ENCODE measurements at regions not wholly inside any gene's neighbourhood (a gene's known extent, or its start where the extent isn't known, plus 50 kb on each side); places are given as distances from the start of the nearest gene placed in this dataset.
"Not testable (repeated sequence)": the region's sequence is repeated elsewhere in the genome, so short reads cannot be mapped to it uniquely, and the experiment has no call there.

DNA sequence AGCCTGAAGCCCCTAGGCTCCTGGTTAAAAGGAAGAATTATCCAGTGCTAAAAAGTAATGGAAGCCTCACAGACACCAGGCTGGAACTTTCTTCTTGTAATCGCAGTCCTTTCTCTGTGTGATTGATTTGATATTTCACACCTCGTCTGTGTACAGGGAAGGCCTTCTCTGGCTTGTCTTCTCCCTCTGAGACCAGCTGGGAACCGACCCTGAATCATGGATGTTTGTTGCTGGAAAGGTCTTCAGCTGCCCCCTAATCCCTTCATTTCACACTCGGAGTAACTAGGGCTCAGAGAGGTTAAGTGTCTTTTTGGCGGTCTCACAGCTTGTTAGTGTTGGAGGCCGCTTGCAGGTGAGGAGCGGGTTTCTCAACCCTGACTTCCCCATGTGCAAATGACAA lies 500.2 kb upstream of the CDH4 start:
- no peak for DNase-seq (ENCODE audit: low read depth in 2 of 2)

DNA sequence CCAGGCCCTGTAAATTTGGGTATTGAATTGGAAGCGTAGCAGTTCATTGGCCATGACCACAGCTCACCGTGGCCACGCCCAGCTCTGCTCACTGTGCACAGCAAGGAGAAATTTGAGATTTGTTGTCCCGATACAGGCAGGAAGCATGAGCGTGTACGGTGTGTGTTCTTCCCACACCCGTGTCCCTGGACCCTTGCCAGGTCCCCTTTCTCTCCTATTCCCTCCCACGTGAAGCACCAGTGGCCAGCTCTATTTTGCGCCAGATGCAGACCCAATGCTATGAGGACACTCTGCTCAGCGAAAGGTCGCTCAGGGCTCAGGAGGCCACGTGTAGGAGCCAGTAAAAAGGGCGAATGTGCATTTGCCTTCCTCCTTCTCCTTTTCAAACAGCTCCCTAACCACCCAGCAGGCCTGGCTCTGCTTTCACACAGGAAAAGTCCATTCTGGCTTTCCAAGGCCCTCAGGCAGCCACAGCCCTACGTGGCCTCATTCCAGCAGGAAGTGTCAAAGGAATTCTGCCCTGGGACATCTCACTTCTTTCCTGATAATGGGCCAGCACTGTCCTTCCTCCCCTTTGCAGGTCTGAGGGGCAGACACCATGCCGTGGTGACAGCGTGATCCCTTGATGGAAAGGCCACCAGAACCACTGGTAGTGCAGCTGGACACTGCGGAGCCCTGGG lies 499.2 kb upstream of the CDH4 start:
- DNase-seq (ENCODE audit: low read depth in 2 of 2), result no peak

DNA sequence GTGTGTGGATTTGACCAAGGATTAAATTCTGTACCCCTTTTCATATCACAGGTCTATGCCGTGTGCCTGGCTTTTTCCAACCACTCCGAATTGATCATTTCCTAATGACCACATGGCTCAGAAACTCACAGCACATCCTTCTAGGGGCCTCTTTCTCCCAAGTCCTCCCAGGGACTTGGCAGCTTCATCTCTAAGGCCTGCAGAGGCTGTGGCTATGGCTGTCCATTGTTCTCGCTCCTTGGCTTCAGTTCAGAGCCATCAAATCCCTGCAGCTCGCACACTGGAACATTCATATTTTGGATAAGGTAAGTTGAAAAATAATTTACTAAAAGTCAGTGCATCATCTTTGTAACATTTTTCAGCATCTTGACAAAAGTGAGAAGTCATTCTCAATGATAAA lies 497.2 kb upstream of the CDH4 start:
- DNase-seq (ENCODE audit: low read depth in 2 of 2), result no peak

DNA sequence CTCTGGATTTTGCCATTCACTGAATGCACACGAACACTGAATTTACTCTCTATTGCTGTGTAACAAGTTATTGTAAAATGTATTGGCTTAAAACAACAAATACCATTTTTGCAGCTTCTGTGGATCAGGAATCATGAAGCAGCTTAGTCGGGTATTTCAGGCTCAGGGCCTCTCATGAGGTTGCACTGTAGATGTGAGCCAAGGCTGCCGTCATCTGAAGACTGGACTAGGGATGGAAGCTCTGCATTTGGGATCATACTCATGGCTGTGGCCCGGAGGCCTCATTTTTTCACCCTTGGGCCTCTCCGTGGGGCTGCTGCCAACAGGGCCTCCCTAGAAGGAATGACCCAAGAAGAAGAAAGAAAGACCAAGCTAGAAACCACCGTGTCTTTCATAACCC lies 492.4 kb upstream of the CDH4 start:
- DNase-seq (ENCODE audit: low read depth in 2 of 2), result no peak

DNA sequence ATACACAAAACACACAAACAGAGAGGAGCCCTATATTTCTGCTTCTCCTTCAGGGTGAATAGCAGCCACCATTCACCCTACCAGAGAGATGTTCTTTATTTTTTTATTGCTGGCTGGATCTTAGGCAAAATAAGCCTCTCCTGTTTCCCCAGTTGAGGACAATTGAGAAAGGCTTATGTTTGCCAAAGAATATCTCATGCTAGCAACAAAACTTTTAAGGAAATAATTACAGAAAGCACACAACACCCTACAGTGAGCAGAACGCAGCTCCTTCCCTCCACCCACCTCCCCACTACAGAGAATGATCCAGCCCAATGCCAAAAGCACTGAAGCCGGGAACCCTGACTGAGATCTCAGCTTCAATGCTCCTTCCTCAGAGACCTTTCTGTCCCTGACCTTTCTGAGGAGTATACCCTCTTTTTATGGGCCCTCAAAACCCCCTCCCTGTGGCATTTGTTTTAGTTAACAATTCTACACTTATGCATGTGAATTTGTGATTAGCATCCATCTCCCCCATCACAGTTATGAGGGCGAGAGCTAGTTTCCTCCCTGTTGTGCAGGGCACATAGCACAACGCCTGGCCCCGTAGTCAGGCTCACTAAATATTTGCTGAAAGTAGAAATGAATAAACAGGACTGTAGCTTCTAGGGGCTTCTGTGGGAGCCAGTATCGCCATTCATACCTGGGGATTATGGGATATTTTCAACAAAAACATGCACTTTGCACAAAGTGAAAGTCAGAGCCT lies 491.6 kb upstream of the CDH4 start:
- no peak for DNase-seq (ENCODE audit: low read depth in 2 of 2)

DNA sequence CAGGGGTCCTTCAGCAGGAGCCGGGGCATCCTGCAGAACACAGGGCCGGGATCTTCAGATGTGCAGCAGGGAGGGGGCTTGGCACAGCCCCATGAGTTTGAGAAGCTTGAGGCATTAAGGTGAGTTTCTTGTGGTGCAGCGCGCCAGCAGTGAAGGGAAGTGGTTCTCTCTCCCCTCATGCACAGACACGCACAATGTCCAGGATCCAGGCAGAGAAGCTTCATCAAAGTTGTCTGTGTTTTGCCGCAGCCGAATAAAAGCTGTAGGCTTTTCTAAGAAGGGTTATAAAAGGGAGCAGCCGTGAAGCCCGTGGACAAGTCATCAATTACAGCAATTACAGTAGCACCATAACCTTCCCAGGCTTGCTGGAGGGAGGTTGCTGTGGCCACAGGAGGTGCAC lies 491.0 kb upstream of the CDH4 start:
- no peak for DNase-seq (ENCODE audit: low read depth in 2 of 2)

DNA sequence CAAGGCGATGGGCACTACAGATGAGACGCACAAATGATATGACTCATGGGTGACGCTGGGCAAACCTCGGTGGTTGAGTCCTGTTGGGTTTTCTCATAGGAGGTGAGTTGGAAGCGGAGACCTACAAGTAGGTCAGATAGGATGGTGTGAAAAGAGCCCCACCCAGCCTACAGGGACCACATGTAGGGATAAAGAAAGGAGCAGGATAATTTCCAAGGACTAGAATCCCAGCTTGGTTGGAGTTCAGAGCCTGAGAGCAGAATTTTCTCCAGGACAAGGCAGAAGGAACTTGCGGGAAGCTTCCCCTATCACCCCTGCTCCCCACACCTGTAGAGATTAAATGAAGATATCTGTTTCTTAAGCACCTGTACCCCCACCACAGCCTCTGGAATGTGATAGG lies 489.7 kb upstream of the CDH4 start:
- DNase-seq (ENCODE audit: low read depth in 2 of 2), result no peak

DNA sequence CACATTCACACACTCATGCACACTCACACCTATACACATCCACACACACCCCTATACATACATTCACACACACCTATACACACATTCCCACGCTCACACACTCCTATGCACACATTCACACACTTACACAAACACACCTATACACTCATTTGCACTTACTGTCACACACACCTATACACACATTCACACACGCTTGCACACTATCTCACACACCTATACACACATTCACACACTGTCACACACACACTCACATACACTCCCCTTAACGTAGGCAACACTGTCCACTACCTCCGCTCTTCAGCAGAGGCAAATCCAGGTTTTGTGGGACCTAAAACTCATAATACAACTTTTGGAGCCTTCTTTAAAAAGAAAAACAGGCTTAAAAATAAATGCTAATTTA lies 487.7 kb upstream of the CDH4 start:
- DNase-seq (ENCODE audit: low read depth in 2 of 2), result no peak

DNA sequence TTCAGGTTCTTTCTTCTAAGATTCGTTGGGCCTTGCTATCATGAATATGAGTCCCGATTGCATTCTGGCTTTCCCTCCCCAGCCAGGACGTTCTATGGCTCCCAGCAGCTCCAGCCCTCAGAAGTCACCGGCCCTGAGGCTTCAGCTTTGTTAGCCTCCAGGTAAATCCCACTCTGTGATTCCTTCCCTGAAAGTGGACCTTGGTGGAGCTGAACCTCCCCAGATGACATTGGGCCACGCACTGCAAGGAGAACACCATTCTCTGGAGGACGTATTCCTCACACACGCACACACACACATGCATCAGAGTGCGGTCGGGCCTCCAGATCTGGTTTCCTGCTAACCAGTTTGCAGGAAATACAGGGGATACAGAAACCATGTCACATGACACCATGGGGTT lies 487.3 kb upstream of the CDH4 start:
- no peak for DNase-seq (ENCODE audit: low read depth in 2 of 2)

DNA sequence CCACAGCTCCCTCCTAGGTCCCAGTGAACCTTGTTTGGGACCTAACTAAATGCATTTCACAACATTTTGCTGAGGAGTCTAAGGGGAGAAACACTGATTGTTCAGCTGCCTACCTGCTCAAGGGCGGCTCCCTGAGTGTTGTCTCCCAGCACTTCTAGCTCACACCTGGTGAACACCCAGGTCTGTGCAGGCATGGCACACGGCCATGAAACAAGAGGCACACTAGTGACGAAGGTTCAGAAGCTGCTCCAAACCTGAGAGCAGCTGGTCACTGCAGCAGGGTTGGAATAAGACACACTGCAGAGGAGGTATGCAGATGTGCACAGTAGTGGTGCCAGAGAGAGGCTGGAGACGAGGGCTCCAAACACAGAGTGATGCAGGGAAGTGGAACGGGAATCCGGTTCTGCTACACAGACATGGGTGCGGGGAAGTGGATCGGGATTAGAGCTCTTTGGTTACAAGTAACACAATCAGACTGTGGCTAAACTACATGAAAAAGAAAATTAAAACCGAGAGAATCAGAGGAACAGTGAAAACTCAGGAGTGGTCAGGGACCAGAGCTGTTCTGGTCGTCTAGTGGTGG lies 486.1 kb upstream of the CDH4 start:
- DNase-seq (ENCODE audit: low read depth in 2 of 2), result no peak

DNA sequence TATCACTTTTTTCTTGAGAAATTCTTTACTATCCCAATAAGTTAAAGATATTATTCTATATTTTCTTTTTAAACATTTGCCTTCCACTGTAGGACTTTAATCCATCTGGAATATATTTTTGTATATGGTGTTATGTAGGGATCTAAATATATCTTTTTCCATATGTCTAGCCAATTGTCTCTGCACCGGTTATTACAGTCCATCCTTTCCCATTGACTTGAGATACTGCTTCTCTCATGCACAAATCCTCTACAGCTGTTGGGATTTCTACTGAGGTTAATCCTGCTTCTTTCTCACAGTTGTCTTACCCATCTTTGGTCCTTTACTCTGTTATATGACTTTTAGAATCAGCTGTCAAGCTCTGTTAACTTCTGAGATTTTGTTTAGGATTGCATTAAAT lies 483.8 kb upstream of the CDH4 start:
- no peak for DNase-seq (ENCODE audit: low read depth in 2 of 2)

DNA sequence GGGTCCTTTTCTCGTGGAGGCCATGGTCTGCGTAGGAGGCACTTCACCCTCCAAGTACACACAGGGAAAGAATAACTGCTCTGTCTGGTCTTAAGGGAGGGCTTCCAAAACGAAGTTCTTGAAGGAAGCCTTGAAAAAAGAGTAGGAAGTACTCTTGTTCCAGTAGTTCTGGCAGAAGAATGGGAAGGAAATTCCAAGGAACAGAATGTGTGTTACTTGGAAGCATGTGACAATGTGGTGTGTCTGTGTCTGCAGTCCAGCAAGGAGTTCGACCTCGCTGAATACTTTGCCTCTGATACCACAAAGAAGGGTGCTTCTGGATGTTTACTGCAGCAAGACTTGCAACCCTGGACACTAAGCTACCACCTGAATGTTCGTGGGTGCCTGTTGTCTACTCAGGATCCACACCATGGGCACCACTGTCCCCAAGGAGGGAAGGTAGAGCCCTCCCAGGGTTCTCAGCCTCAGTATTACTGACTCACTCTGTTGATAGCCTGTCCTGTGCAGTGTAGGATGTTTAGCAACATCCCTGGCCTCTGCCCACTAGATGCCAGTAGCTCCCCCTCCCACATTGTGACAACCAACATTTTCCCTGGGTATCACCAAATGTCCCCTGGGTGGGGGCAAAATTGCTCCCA lies 471.6 kb upstream of the CDH4 start:
- no peak for DNase-seq (ENCODE audit: low read depth in 2 of 2)

DNA sequence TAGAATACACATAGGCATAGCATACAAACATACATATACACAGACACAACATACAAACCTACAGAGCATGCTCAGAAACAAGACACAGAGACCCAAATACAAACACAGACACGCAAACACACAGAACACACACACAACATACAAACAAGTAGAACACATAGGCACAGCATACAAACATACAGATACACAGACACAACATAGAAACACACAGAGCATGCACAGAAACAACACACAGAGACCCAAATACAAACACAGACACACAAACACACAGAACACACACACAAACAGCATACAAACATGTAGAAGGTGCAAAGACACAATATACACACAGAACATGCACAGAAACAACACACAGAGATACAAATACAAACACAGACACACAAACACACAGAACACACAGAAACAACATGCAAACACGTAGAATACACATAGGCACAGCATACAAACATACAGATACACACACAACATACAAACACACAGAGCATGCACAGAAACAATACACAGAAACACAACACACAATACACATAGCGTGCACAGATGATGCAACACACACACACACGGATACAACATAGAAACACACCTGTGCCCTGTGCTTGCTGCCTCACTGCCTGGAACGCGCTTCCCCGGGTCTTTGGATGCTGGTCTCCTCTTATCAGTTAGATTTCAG lies 469.0 kb upstream of the CDH4 start:
- no peak for DNase-seq (ENCODE audit: low read depth in 2 of 2)

DNA sequence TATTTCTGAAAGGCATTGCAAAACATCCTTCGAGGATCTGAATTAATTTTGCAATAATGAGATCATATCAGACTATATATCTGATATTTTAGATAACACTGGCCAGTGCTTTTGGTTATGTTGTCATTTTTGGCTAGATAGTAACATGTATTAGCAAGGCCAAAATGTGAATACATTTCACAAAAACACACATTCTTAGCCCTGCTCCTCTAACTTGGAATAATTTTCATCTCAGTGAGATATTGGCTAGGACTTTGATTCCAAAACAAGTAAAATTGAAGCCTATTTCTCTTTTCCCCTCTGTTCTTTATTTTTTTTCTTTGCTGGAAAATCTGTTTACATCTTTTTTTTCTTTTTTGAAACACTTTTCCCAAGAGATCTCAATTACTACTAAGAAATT lies 466.8 kb upstream of the CDH4 start:
- no peak for DNase-seq (ENCODE audit: low read depth in 2 of 2)

DNA sequence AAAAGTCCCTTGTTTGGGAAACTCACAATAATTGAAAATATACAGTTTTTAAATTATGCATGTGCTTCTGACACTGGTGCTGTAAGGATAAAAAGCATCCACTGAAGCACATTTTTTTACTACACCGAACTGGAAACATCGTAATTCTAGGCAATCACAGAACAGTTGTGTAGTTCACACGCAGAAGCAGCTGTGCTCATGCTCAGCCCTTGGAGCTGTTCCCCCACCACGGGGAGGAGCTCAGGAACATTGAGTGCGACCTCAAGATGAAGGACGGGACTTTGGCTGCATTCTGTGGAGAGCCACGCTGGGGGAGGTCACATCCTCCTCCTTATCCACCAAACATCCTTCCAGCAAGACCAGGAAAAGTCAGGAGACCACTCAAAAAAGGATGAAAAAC lies 466.3 kb upstream of the CDH4 start:
- no peak for DNase-seq (ENCODE audit: low read depth in 2 of 2)

DNA sequence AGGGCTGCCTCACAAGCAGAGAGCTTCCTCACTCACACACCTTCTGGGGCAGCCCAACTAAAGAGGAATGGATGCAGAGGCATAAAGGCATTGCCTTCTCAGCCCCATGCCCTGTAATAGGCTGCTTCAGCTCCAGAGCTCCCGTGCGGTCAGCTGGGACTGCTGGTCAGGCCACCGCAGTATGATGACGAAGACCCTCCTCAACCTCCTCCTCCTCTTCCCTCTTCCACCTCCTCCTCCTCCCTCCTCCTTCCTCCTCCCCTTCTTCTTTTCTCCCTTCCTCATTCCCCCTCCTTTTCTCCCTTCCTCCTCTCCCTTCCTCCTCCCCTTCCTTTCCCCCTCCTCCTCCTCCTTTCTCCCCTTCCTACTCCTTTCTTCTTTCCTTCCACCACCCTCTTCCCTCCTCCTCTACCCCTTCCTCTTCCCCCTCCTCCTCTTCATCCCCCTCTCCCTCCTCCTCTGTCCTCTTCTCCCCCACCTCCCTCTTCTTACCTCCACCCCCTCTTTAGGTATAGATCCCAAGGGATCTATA lies 465.3 kb upstream of the CDH4 start:
- no peak for DNase-seq (ENCODE audit: low read depth in 2 of 2)

DNA sequence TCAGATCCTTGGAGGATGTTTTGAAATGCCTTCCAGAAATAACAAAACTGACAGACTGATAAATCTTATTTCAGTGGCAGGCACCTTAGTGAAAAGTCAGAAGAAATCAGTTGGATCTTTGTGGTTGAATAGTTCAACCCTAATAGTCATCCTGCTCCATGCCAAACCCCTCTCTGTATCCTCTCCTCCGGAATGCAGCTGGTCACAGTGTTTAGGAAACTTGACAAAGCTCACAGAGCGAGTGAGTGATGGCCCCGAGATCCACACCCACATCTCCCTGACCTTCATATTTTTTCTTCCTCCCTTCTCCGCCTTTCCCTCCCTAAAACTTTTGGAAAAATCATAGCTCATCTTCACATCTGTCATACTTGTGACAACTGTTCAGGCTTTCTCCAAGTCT lies 464.8 kb upstream of the CDH4 start:
- DNase-seq (ENCODE audit: low read depth in 2 of 2), result no peak

DNA sequence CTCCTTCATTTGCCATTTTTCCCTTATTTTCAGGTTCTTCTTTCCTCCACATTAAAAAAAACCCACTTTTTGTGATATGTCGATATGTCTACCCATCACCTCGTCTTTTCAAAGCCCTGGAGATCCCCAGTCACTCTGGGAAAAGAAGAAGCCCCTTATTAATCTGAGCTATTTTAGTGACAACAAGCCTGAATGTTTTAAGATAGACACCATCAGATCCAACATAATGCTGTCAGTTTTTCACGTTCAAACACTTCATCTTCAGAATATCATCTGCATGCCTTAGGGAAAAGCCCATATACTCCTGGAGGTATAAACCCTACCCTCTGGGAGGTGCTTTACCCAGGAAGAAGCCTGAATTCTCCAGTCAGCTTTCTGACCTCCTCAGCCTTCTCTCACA lies 464.0 kb upstream of the CDH4 start:
- DNase-seq (ENCODE audit: low read depth in 2 of 2), result no peak

DNA sequence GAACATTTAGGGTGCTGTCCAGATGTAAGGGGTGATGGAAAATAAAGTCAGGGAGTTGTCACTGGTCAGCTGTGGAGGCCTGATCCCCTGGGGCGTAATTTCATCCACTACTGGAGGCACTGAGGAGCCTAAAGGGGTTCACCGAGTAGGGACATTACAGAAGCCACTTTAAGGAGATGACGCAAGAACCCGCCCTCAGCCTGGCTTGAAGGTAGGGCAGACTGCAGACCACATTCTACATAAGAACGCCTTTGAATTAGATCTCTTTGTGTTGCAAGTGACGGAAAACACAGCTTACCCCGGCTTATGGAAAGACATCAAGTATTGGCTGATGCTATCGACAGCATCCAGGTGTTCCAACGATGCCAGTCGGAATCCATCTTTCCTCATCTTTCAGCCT lies 462.7 kb upstream of the CDH4 start:
- no peak for DNase-seq (ENCODE audit: low read depth in 2 of 2)

DNA sequence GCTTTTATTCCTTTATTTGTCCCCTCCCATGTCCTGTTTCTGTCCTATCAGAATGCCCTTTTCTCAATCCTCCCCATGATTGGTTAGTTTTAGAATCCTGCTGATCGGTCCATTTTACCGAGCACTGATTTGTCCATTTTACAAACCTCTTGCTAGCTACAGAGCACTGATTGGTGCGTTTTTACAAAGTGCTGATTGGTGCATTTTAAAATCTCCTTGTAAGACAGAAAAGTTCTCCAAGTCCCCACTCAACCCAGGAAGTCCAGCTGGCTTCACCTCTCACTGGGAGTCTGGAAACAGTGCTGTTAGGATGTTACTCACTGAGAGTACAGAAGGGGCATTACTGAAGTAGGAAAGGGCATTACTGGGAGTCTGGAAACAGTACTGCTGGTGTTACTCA lies 461.7 kb upstream of the CDH4 start:
- not testable (repeated sequence) for DNase-seq (ENCODE audit: low read depth in 2 of 2)

DNA sequence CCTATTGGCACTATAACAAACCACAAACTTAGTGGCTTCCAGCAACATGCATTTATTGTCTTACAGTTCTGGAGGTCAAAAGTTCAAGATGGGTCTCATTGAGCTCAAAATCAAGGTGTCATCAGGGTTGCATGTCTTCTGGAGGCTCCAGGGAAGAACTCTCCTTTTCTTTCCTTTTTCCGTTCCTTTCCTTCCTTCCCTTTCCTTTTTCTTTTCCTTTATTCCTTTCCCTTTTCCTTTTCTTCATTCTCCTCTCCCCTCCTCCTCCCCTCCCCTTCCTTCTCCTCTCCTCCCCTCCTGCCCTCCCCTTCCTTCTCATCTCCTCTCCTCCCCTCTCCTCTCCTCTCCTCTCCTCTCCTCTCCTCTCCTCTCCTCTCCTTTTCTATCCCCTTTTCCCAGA lies 460.2 kb upstream of the CDH4 start:
- no peak for DNase-seq (ENCODE audit: low read depth in 2 of 2)

DNA sequence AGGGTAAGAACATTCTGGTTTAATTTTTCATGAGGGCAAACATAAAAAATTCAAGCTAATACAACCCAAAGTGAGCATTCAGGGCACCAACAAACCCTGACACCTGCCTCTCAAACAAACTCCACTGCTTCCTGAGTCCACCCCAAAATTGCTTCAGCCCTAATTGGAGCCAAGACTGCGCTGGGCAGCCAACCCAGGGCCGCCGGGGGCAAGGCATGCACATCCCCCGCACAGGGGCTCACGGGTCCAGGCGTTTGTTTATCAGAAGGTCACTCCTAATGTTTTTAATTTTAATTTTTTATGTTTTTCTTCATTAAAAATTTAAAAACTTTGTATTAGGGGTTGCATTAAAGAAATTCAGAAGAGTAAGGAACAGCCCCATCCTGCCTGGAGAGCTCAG lies 459.1 kb upstream of the CDH4 start:
- no peak for DNase-seq (ENCODE audit: low read depth in 2 of 2)

Data from stimulated activated CD4-positive, alpha-beta T cell treated with anti-CD3 and anti-CD28 coated beads, Interleukin-4, amount 100 ng/mL, for 48 hours (primary cell).